Pancreas (tissue), 10 donors: ENCODE measurements at regions not wholly inside any gene's neighbourhood (a gene's known extent, or its start where the extent isn't known, plus 50 kb on each side); places are given as distances from the start of the nearest gene placed in this dataset.

Experiments used
- ATAC-seq, 4 donors: fragments of 200-7000 bp; cut with Tn5 transposase; one replicate each; pipeline versions ENCODE4 v1.8.0 to v1.9.1; 2020; ENCODE audit warnings: mild to moderate bottlenecking in 4 of 4, moderate library complexity in 4 of 4
- DNase-seq, 6 donors: peaks; one replicate each; pipeline ENCODE4 v3.0.0-alpha.2; 2020
- FAIRE-seq: peaks from 2 replicates; lab custom pipeline; 2012; peaks lifted over from hg19 to GRCh38; lab: Jason Lieb, UNC
- H3K27ac ChIP-seq, 4 donors: fragments of 200-600 bp; sonication (generic); 1 replicate in 3 of 4; 2 replicates in 1 of 4; pipeline versions ENCODE4 v1.5.0 to v1.8.0; 2020
- H3K27me3 ChIP-seq, 4 donors: fragments of 200-600 bp; one replicate each; pipeline ENCODE4 v1.8.0; 2021
- H3K36me3 ChIP-seq, 3 donors: fragments of 200-600 bp; sonication (generic) in 1 of 3; one replicate each; pipeline versions ENCODE4 v1.5.0 to v1.8.0; 2020 to 2021
- H3K4me1 ChIP-seq, 3 donors: fragments of 200-600 bp; one replicate each; pipeline ENCODE4 v1.8.0; 2021
- H3K4me3 ChIP-seq, 4 donors: fragments of 200-600 bp; sonication (generic) in 2 of 4; one replicate each; pipeline versions ENCODE4 v1.5.0 to v1.8.0; 2020 to 2021
- H3K9me3 ChIP-seq, 4 donors: fragments of 200-600 bp; one replicate each; pipeline ENCODE4 v1.8.0; 2021
- CTCF ChIP-seq, 4 donors: fragments of 200-600 bp; sonication (generic) in 3 of 4; IDR thresholded peaks; one replicate each; pipeline versions ENCODE4 v1.5.0 to v1.8.0; 2021; ENCODE audit warnings: antibody characterized with exemption in 4 of 4
- WGBS, 2 donors: extraction: QIAGEN DNeasy Blood & Tissue Kit; methylation state at CpG; one replicate each; pipeline ENCODE4 v1.1.7; 2013; 5-methylcytosine and 5-hydroxymethylcytosine counted together
- intact Hi-C, 3 donors: fragments of 100-400 bp; cut with DNase I; formaldehyde crosslinking; loops; one replicate each; pipeline versions ENCODE4 v1.11.1 to v1.14.2; 2022
- donor health status: healthy with polysubstance abuse.
- donor health status: DM: no; HTN: no; CAD: no; lungs with moderate emphysema.
- donor health status: DM: no; HTN: no; CAD: no.
- donor health status: control.
- donor health status: control.
- donor health status: Bipolar disorder and iron deficiency.
- donor health status: DM: yes; HTN: yes; CAD: no.
- donor health status: DM: no; HTN: no; CAD: no.
- donor health status: DM: no; HTN: no; CAD: no.
- donor health status: DM: yes; HTN: yes; CAD: no.

GRCh38 chr2:57598551-57598950 lies 448.1 kb upstream of the VRK2 start:
- Histone ChIP-seq H3K36me3 (no peaks in the 10 kb centered on the region), H3K4me1 (no peaks in the 10 kb centered on the region), H3K4me3 (no peak overlapping the region), H3K9me3 (no peaks in the 10 kb centered on the region), H3K27me3 (no peaks in the 10 kb centered on the region), H3K27ac (no peak overlapping the region)
- no peak for TF ChIP-seq CTCF (IDR thresholded peaks at IDR 0.05)
- FAIRE-seq = no peak
- DNase-seq = no peak
- ATAC-seq = no peak
- intact Hi-C loops = no loop called here
- WGBS, 2 donors = 32 to 38% methylated on average over 4 of the region's 4 CpGs

GRCh38 chr2:57602733-57603132 lies 443.9 kb upstream of the VRK2 start:
- no peak for TF ChIP-seq CTCF (IDR thresholded peaks at IDR 0.05)
- H3K9me3 ChIP-seq = no peaks in the 10 kb centered on the region
- no peak overlapping the region for H3K27ac ChIP-seq
- no peaks in the 10 kb centered on the region for H3K36me3 ChIP-seq
- H3K27me3 ChIP-seq = no peaks in the 10 kb centered on the region
- intact Hi-C loops = no loop called here
- WGBS, 2 donors = 65 to 66% methylated on average over 2 of the region's 2 CpGs
- H3K4me3 ChIP-seq = no peak overlapping the region
- FAIRE-seq (no peak), ATAC-seq (no peak), DNase-seq (no peak)
- no peaks in the 10 kb centered on the region for H3K4me1 ChIP-seq

GRCh38 chr2:57614988-57615387 lies 431.6 kb upstream of the VRK2 start:
- Histone ChIP-seq H3K4me1 (no peaks in the 10 kb centered on the region), H3K4me3 (no peak overlapping the region), H3K27me3 (no peaks in the 10 kb centered on the region), H3K36me3 (no peaks in the 10 kb centered on the region), H3K27ac (no peak overlapping the region), H3K9me3 (no peaks in the 10 kb centered on the region)
- ATAC-seq = no peak
- DNase-seq = no peak
- no peak for FAIRE-seq
- intact Hi-C loops = no loop called here
- 70 to 77% methylated on average over 3 of the region's 3 CpGs for WGBS, 2 donors
- TF ChIP-seq CTCF (IDR thresholded peaks at IDR 0.05) = no peak

GRCh38 chr2:57615855-57616556 lies 430.6 kb upstream of the VRK2 start:
- no peak for FAIRE-seq

More at GRCh38 chr2:57615855-57616556, 430.6 kb upstream of the VRK2 start:
- no peaks in the 10 kb centered on the region for H3K9me3 ChIP-seq
- 23 to 39% methylated on average over 1 of the region's 1 CpG for WGBS, 2 donors
- intact Hi-C loops = no loop called here
- ATAC-seq (no peak), DNase-seq (no peak)
- no peaks in the 10 kb centered on the region for H3K27me3 ChIP-seq
- no peak overlapping the region for H3K4me3 ChIP-seq
- H3K4me1 ChIP-seq = no peaks in the 10 kb centered on the region
- no peak for TF ChIP-seq CTCF (IDR thresholded peaks at IDR 0.05)
- H3K36me3 ChIP-seq = no peaks in the 10 kb centered on the region
- no peak overlapping the region for H3K27ac ChIP-seq
